Lower leg skin (tissue), 3 donors: ENCODE measurements at regions not wholly inside any gene's neighbourhood (a gene's known extent, or its start where the extent isn't known, plus 50 kb on each side); places are given as distances from the start of the nearest gene placed in this dataset.

Experiments
- POLR2A ChIP-seq, 2 donors: fragments of 450-650 bp; IDR thresholded peaks; one replicate each; pipeline ENCODE4 v1.6.1; 2016 to 2017; ENCODE audit warnings: antibody characterized with exemption in 2 of 2, mild to moderate bottlenecking in 1 of 2, moderate library complexity in 1 of 2
- TF ChIP-seq, protein P1 (sequence below), 3 donors: fragments of 450-650 bp; IDR thresholded peaks; one replicate each; pipeline ENCODE4 v1.5.1; 2016; ENCODE audit warnings: antibody characterized with exemption in 3 of 3, mild to moderate bottlenecking in 3 of 3, moderate library complexity in 2 of 3

- TF ChIP-seq, protein P1, sequence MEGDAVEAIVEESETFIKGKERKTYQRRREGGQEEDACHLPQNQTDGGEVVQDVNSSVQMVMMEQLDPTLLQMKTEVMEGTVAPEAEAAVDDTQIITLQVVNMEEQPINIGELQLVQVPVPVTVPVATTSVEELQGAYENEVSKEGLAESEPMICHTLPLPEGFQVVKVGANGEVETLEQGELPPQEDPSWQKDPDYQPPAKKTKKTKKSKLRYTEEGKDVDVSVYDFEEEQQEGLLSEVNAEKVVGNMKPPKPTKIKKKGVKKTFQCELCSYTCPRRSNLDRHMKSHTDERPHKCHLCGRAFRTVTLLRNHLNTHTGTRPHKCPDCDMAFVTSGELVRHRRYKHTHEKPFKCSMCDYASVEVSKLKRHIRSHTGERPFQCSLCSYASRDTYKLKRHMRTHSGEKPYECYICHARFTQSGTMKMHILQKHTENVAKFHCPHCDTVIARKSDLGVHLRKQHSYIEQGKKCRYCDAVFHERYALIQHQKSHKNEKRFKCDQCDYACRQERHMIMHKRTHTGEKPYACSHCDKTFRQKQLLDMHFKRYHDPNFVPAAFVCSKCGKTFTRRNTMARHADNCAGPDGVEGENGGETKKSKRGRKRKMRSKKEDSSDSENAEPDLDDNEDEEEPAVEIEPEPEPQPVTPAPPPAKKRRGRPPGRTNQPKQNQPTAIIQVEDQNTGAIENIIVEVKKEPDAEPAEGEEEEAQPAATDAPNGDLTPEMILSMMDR (IDR thresholded peaks at IDR 0.05): no peak
- TF ChIP-seq POLR2A (IDR thresholded peaks at IDR 0.05): no peak
Measured at GRCh38 chr6:156199182-156199581, 578.0 kb upstream of the ARID1B start.
